ENCODE measurements at regions not wholly inside any gene's neighbourhood (a gene's known extent, or its start where the extent isn't known, plus 50 kb on each side); places are given as distances from the start of the nearest gene placed in this dataset.
A peak's percentile ranks its signal among the peaks of the same experiment; 100 is the strongest.

GRCh38 chr9:12065686-12066085 lies 627.5 kb upstream of the TYRP1 start:
- no peak for DNase-seq
- no peak overlapping the region for H3K4me3 ChIP-seq (ENCODE audit: control insufficient read depth in 1 of 7, extremely low read depth in 1 of 7, insufficient read depth in 4 of 7, low read depth in 2 of 7, low read length in 6 of 7)
- H3K27me3 ChIP-seq (replicated peaks in 2 of 5; ENCODE audit: control insufficient read depth in 4 of 5, insufficient read depth in 5 of 5, low read length in 4 of 5): no peaks in the 10 kb centered on the region
- 92% methylated on average over 2 of the region's 3 CpGs for WGBS (ENCODE audit: insufficient coverage)
- no peak overlapping the region for H3K27ac ChIP-seq (ENCODE audit: insufficient read depth in 1 of 2, low read depth in 1 of 2, low read length in 2 of 2, poor library complexity in 1 of 2, severe bottlenecking in 2 of 2)
- CTCF ChIA-PET: no interaction called here
- no peaks in the 10 kb centered on the region for H3K36me3 ChIP-seq (ENCODE audit: control insufficient read depth in 4 of 4, insufficient read depth in 4 of 4, low read length in 3 of 4)
- no peaks in the 10 kb centered on the region for H3K4me1 ChIP-seq (ENCODE audit: control extremely low read depth in 1 of 4, control insufficient read depth in 4 of 4, insufficient read depth in 4 of 4, low read length in 3 of 4)
- POLR2A ChIA-PET: no interaction called here
- no peaks in the 10 kb centered on the region for H3K9me3 ChIP-seq (ENCODE audit: control extremely low read depth in 1 of 5, control insufficient read depth in 4 of 5, insufficient read depth in 2 of 5, low read depth in 1 of 5, low read length in 4 of 5)

- no peaks in the 10 kb centered on the region for H3K9me3 ChIP-seq (ENCODE audit: control extremely low read depth in 1 of 5, control insufficient read depth in 4 of 5, insufficient read depth in 2 of 5, low read depth in 1 of 5, low read length in 4 of 5)
- H3K27ac ChIP-seq (ENCODE audit: insufficient read depth in 1 of 2, low read depth in 1 of 2, low read length in 2 of 2, poor library complexity in 1 of 2, severe bottlenecking in 2 of 2): no peak overlapping the region
- WGBS (ENCODE audit: insufficient coverage): 86% methylated on average over 1 of the region's 2 CpGs
- H3K36me3 ChIP-seq (ENCODE audit: control insufficient read depth in 4 of 4, insufficient read depth in 4 of 4, low read length in 3 of 4): no peaks in the 10 kb centered on the region
- no peaks in the 10 kb centered on the region for H3K4me1 ChIP-seq (ENCODE audit: control extremely low read depth in 1 of 4, control insufficient read depth in 4 of 4, insufficient read depth in 4 of 4, low read length in 3 of 4)
- H3K4me3 ChIP-seq (ENCODE audit: control insufficient read depth in 1 of 7, extremely low read depth in 1 of 7, insufficient read depth in 4 of 7, low read depth in 2 of 7, low read length in 6 of 7): no peak overlapping the region
- H3K27me3 ChIP-seq (replicated peaks in 2 of 5; ENCODE audit: control insufficient read depth in 4 of 5, insufficient read depth in 5 of 5, low read length in 4 of 5): no peaks in the 10 kb centered on the region
- POLR2A ChIA-PET: no interaction called here
- no peak for DNase-seq
- CTCF ChIA-PET: no interaction called here
Observed at GRCh38 chr9:12066455-12067035, 626.6 kb upstream of the TYRP1 start.

GRCh38 chr9:12069366-12069765 lies 623.8 kb upstream of the TYRP1 start:
- no peaks in the 10 kb centered on the region for H3K36me3 ChIP-seq (ENCODE audit: control insufficient read depth in 4 of 4, insufficient read depth in 4 of 4, low read length in 3 of 4)
- WGBS (ENCODE audit: insufficient coverage): 96% methylated on average over 3 of the region's 4 CpGs
- no peak overlapping the region for H3K4me3 ChIP-seq (ENCODE audit: control insufficient read depth in 1 of 7, extremely low read depth in 1 of 7, insufficient read depth in 4 of 7, low read depth in 2 of 7, low read length in 6 of 7)
- H3K27ac ChIP-seq (ENCODE audit: insufficient read depth in 1 of 2, low read depth in 1 of 2, low read length in 2 of 2, poor library complexity in 1 of 2, severe bottlenecking in 2 of 2): no peak overlapping the region
- CTCF ChIA-PET: no interaction called here
- no peaks in the 10 kb centered on the region for H3K4me1 ChIP-seq (ENCODE audit: control extremely low read depth in 1 of 4, control insufficient read depth in 4 of 4, insufficient read depth in 4 of 4, low read length in 3 of 4)
- POLR2A ChIA-PET: no interaction called here
- H3K9me3 ChIP-seq (ENCODE audit: control extremely low read depth in 1 of 5, control insufficient read depth in 4 of 5, insufficient read depth in 2 of 5, low read depth in 1 of 5, low read length in 4 of 5): no peaks in the 10 kb centered on the region
- DNase-seq: no peak
- H3K27me3 ChIP-seq (replicated peaks in 2 of 5; ENCODE audit: control insufficient read depth in 4 of 5, insufficient read depth in 5 of 5, low read length in 4 of 5): no peaks in the 10 kb centered on the region

GRCh38 chr9:12085399-12085798 lies 607.8 kb upstream of the TYRP1 start:
- CTCF ChIA-PET: no interaction called here
- no peak overlapping the region for H3K4me3 ChIP-seq (ENCODE audit: control insufficient read depth in 1 of 7, extremely low read depth in 1 of 7, insufficient read depth in 4 of 7, low read depth in 2 of 7, low read length in 6 of 7)
- DNase-seq: no peak
- POLR2A ChIA-PET: no interaction called here
- H3K4me1 ChIP-seq (ENCODE audit: control extremely low read depth in 1 of 4, control insufficient read depth in 4 of 4, insufficient read depth in 4 of 4, low read length in 3 of 4): no peaks in the 10 kb centered on the region
- H3K9me3 ChIP-seq (ENCODE audit: control extremely low read depth in 1 of 5, control insufficient read depth in 4 of 5, insufficient read depth in 2 of 5, low read depth in 1 of 5, low read length in 4 of 5): no peaks in the 10 kb centered on the region
- no peaks in the 10 kb centered on the region for H3K27me3 ChIP-seq (replicated peaks in 2 of 5; ENCODE audit: control insufficient read depth in 4 of 5, insufficient read depth in 5 of 5, low read length in 4 of 5)
- no peaks in the 10 kb centered on the region for H3K36me3 ChIP-seq (ENCODE audit: control insufficient read depth in 4 of 4, insufficient read depth in 4 of 4, low read length in 3 of 4)
- H3K27ac ChIP-seq (ENCODE audit: insufficient read depth in 1 of 2, low read depth in 1 of 2, low read length in 2 of 2, poor library complexity in 1 of 2, severe bottlenecking in 2 of 2): no peak overlapping the region

- H3K27ac ChIP-seq (ENCODE audit: insufficient read depth in 1 of 2, low read depth in 1 of 2, low read length in 2 of 2, poor library complexity in 1 of 2, severe bottlenecking in 2 of 2): no peak overlapping the region
- H3K9me3 ChIP-seq (ENCODE audit: control extremely low read depth in 1 of 5, control insufficient read depth in 4 of 5, insufficient read depth in 2 of 5, low read depth in 1 of 5, low read length in 4 of 5): no peaks in the 10 kb centered on the region
- H3K36me3 ChIP-seq (ENCODE audit: control insufficient read depth in 4 of 4, insufficient read depth in 4 of 4, low read length in 3 of 4): no peaks in the 10 kb centered on the region
- no peaks in the 10 kb centered on the region for H3K4me1 ChIP-seq (ENCODE audit: control extremely low read depth in 1 of 4, control insufficient read depth in 4 of 4, insufficient read depth in 4 of 4, low read length in 3 of 4)
- no peak overlapping the region for H3K4me3 ChIP-seq (ENCODE audit: control insufficient read depth in 1 of 7, extremely low read depth in 1 of 7, insufficient read depth in 4 of 7, low read depth in 2 of 7, low read length in 6 of 7)
- ChIA-PET POLR2A (no interaction called here), CTCF (no interaction called here)
- no peak for DNase-seq
- no peaks in the 10 kb centered on the region for H3K27me3 ChIP-seq (replicated peaks in 2 of 5; ENCODE audit: control insufficient read depth in 4 of 5, insufficient read depth in 5 of 5, low read length in 4 of 5)
- WGBS (ENCODE audit: insufficient coverage): 81% methylated on average over 6 of the region's 6 CpGs
Observed at GRCh38 chr9:12091865-12092527, 601.2 kb upstream of the TYRP1 start.

- CTCF ChIA-PET: no interaction called here
- H3K36me3 ChIP-seq (ENCODE audit: control insufficient read depth in 4 of 4, insufficient read depth in 4 of 4, low read length in 3 of 4): no peaks in the 10 kb centered on the region
Observed at GRCh38 chr9:12094046-12094445, 599.1 kb upstream of the TYRP1 start.

GRCh38 chr9:12095931-12096330 lies 597.3 kb upstream of the TYRP1 start:
- ChIA-PET CTCF (no interaction called here), POLR2A (no interaction called here)
- H3K27me3 ChIP-seq (replicated peaks in 2 of 5; ENCODE audit: control insufficient read depth in 4 of 5, insufficient read depth in 5 of 5, low read length in 4 of 5): no peaks in the 10 kb centered on the region
- no peaks in the 10 kb centered on the region for H3K4me1 ChIP-seq (ENCODE audit: control extremely low read depth in 1 of 4, control insufficient read depth in 4 of 4, insufficient read depth in 4 of 4, low read length in 3 of 4)
- H3K9me3 ChIP-seq (ENCODE audit: control extremely low read depth in 1 of 5, control insufficient read depth in 4 of 5, insufficient read depth in 2 of 5, low read depth in 1 of 5, low read length in 4 of 5): no peaks in the 10 kb centered on the region
- H3K4me3 ChIP-seq (ENCODE audit: control insufficient read depth in 1 of 7, extremely low read depth in 1 of 7, insufficient read depth in 4 of 7, low read depth in 2 of 7, low read length in 6 of 7): no peak overlapping the region
- H3K36me3 ChIP-seq (ENCODE audit: control insufficient read depth in 4 of 4, insufficient read depth in 4 of 4, low read length in 3 of 4): no peaks in the 10 kb centered on the region
- no peak overlapping the region for H3K27ac ChIP-seq (ENCODE audit: insufficient read depth in 1 of 2, low read depth in 1 of 2, low read length in 2 of 2, poor library complexity in 1 of 2, severe bottlenecking in 2 of 2)
- 84% methylated on average over 4 of the region's 4 CpGs for WGBS (ENCODE audit: insufficient coverage)
- peak; percentile 6 to 59 (median 13) for DNase-seq

More at GRCh38 chr9:12094046-12094445, 599.1 kb upstream of the TYRP1 start:
- POLR2A ChIA-PET: no interaction called here
- no CpG with 5 or more reads among the region's 1 CpG for WGBS (ENCODE audit: insufficient coverage)
- Histone ChIP-seq H3K4me3 (ENCODE audit: control insufficient read depth in 1 of 7, extremely low read depth in 1 of 7, insufficient read depth in 4 of 7, low read depth in 2 of 7, low read length in 6 of 7) (no peak overlapping the region), H3K27me3 (replicated peaks in 2 of 5; ENCODE audit: control insufficient read depth in 4 of 5, insufficient read depth in 5 of 5, low read length in 4 of 5) (no peaks in the 10 kb centered on the region), H3K9me3 (ENCODE audit: control extremely low read depth in 1 of 5, control insufficient read depth in 4 of 5, insufficient read depth in 2 of 5, low read depth in 1 of 5, low read length in 4 of 5) (no peaks in the 10 kb centered on the region), H3K27ac (ENCODE audit: insufficient read depth in 1 of 2, low read depth in 1 of 2, low read length in 2 of 2, poor library complexity in 1 of 2, severe bottlenecking in 2 of 2) (no peak overlapping the region), H3K4me1 (ENCODE audit: control extremely low read depth in 1 of 4, control insufficient read depth in 4 of 4, insufficient read depth in 4 of 4, low read length in 3 of 4) (no peaks in the 10 kb centered on the region)
- no peak for DNase-seq
